B cell (primary cell): ENCODE measurements at regions not wholly inside any gene's neighbourhood (a gene's known extent, or its start where the extent isn't known, plus 50 kb on each side); places are given as distances from the start of the nearest gene placed in this dataset.

Source experiments
- CTCF ChIP-seq: fragments of 200-600 bp; IDR thresholded peaks from one replicate; pipeline ENCODE4 v1.8.0; 2022; ENCODE audit warnings: antibody characterized with exemption, mild to moderate bottlenecking
- EZH2 ChIP-seq: IDR thresholded peaks from 2 replicates; pipeline ENCODE4 v1.6.1; 2012; ENCODE audit warnings: borderline replicate concordance, low read depth, mild to moderate bottlenecking, moderate library complexity, low read length; ENCODE audit not compliant: insufficient read depth, poor library complexity, severe bottlenecking

DNA sequence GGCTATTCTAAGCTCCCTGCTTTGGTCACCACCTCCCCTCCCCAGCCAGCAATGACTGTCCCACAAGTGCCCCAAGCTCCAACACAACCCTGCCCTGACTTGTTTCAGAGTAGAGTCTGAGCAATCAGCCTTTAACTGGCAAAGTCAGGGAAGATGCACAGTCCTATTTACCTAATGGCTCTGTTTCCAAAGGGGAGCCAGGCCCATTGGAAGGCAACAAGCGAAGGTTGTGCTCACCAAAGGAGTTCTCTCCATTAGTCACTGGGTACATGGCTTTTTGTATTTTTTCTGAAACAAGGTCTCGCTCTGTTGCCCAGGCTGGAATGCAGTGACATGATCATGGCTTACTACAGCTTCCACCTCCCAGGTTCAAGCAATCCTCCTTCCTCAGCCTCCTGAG lies 267.1 kb upstream of the CRY1 start:
- TF ChIP-seq CTCF, result no peak
- TF ChIP-seq EZH2, result no peak
